GM23248 (cell line): ENCODE measurements at regions not wholly inside any gene's neighbourhood (a gene's known extent, or its start where the extent isn't known, plus 50 kb on each side); places are given as distances from the start of the nearest gene placed in this dataset.

Experiments used
- DNase-seq: peaks from one replicate; pipeline ENCODE4 v3.0.0-alpha.2; 2015
- H2AFZ ChIP-seq: fragments of 200-600 bp; sonication (generic); 2 replicates; pipeline ENCODE4 v1.6.1; 2016; ENCODE audit warnings: antibody characterized with exemption
- H3F3A ChIP-seq: fragments of 200-600 bp; sonication (generic); 2 replicates; pipeline ENCODE4 v1.6.1; 2016; ENCODE audit warnings: mild to moderate bottlenecking, antibody characterized with exemption, mixed run types; ENCODE audit not compliant: insufficient read depth
- H3K27ac ChIP-seq: fragments of 200-600 bp; sonication (generic); 2 replicates; pipeline ENCODE4 v1.5.1; 2016; ENCODE audit warnings: mild to moderate bottlenecking
- H3K27me3 ChIP-seq: fragments of 200-600 bp; sonication (generic); replicated peaks from 2 replicates; pipeline ENCODE4 v1.6.1; 2016; ENCODE audit warnings: mild to moderate bottlenecking; ENCODE audit not compliant: insufficient read depth
- H3K36me3 ChIP-seq: fragments of 200-600 bp; sonication (generic); 2 replicates; pipeline ENCODE4 v1.6.1; 2016; ENCODE audit warnings: low read depth, mild to moderate bottlenecking
- H3K4me1 ChIP-seq: fragments of 200-600 bp; sonication (generic); 2 replicates; pipeline ENCODE4 v1.6.1; 2016; ENCODE audit warnings: mild to moderate bottlenecking; ENCODE audit not compliant: insufficient read depth
- H3K4me2 ChIP-seq: fragments of 200-600 bp; sonication (generic); one replicate; pipeline ENCODE4 v1.6.1; 2016; ENCODE audit warnings: mild to moderate bottlenecking; ENCODE audit not compliant: unreplicated experiment
- H3K4me3 ChIP-seq: fragments of 200-600 bp; sonication (generic); 2 replicates; pipeline ENCODE4 v1.5.1; 2016; ENCODE audit warnings: mild to moderate bottlenecking
- H3K79me2 ChIP-seq: fragments of 200-600 bp; sonication (generic); 2 replicates; pipeline ENCODE4 v1.6.1; 2016; ENCODE audit warnings: mild to moderate bottlenecking; ENCODE audit not compliant: insufficient read depth
- H3K9ac ChIP-seq: fragments of 200-600 bp; sonication (generic); 2 replicates; pipeline ENCODE4 v1.6.1; 2016; ENCODE audit warnings: mild to moderate bottlenecking
- H3K9me2 ChIP-seq: fragments of 200-600 bp; sonication (generic); 2 replicates; pipeline ENCODE4 v1.6.1; 2016; ENCODE audit warnings: mixed run types, mild to moderate bottlenecking, moderate library complexity; ENCODE audit not compliant: insufficient read depth
- H3K9me3 ChIP-seq: fragments of 200-600 bp; sonication (generic); one replicate; pipeline ENCODE4 v1.6.1; 2017; ENCODE audit warnings: low read depth
- H4K20me1 ChIP-seq: fragments of 200-600 bp; sonication (generic); 2 replicates; pipeline ENCODE4 v1.6.0; 2016; ENCODE audit not compliant: insufficient read depth
- EZH2 ChIP-seq: fragments of 200-600 bp; sonication (generic); IDR thresholded peaks from 2 replicates; pipeline ENCODE4 v1.6.1; 2018; ENCODE audit warnings: antibody characterized with exemption, mild to moderate bottlenecking; ENCODE audit not compliant: insufficient read depth, poor library complexity, severe bottlenecking
- EZH2phosphoT487 ChIP-seq: fragments of 200-600 bp; sonication (generic); IDR thresholded peaks from 2 replicates; pipeline ENCODE4 v1.6.1; 2018; ENCODE audit warnings: antibody characterized with exemption, moderate library complexity, mild to moderate bottlenecking, low read depth; ENCODE audit not compliant: insufficient read depth
- WGBS, 2 experiments: methylation state at CpG; one replicate each; pipeline ENCODE4 v1.1.6; 2015 to 2017; ENCODE audit warnings: low lambda C conversion rate in 2 of 2, low coverage in 1 of 2; ENCODE audit errors: missing lambda C conversion rate in 2 of 2; 5-methylcytosine and 5-hydroxymethylcytosine counted together
- in situ Hi-C: fragments of 300-500 bp; cut with MboI; formaldehyde crosslinking; loops from 2 replicates; pipeline ENCODE4 v1.15.0; 2020

- no peaks in the 10 kb centered on the region for H3F3A ChIP-seq
- H3K9me2 ChIP-seq = no peaks in the 10 kb centered on the region
- H3K4me2 ChIP-seq = no peak overlapping the region
- 0 out of 2 replicates have a peak, but pooled peaks cover 5% of the 10 kb centered on the region for H3K79me2 ChIP-seq
- in situ Hi-C loops = no loop called here
- no peak overlapping the region for H3K4me3 ChIP-seq
- no peaks in the 10 kb centered on the region for H4K20me1 ChIP-seq
- 94 to 96% methylated on average over 6 of the region's 6 CpGs for WGBS, 2 experiments
- no peak for DNase-seq
- no peak overlapping the region for H2AFZ ChIP-seq
- H3K36me3 ChIP-seq = no peaks in the 10 kb centered on the region
- H3K27ac ChIP-seq = no peak overlapping the region
- no peaks in the 10 kb centered on the region for H3K27me3 ChIP-seq
- no peaks in the 10 kb centered on the region for H3K9me3 ChIP-seq
- no peak for TF ChIP-seq EZH2phosphoT487
- TF ChIP-seq EZH2 = no peak
- no peak overlapping the region for H3K9ac ChIP-seq
- no peaks in the 10 kb centered on the region for H3K4me1 ChIP-seq
Observed at GRCh38 chr4:3382251-3382650, 59.5 kb upstream of the HGFAC start.

GRCh38 chr4:3384391-3384770, 57.4 kb upstream of the HGFAC start:
- no peaks in the 10 kb centered on the region for H3K9me2 ChIP-seq
- H3K9me3 ChIP-seq = no peaks in the 10 kb centered on the region
- H3K79me2 ChIP-seq = no peaks in the 10 kb centered on the region
- WGBS, 2 experiments = 81 to 82% methylated on average over 7 of the region's 7 CpGs
- H3F3A ChIP-seq = no peaks in the 10 kb centered on the region; the same call in none of the 2 replicates
- in situ Hi-C loops = no loop called here
- no peak overlapping the region for H3K4me3 ChIP-seq
- H3K4me2 ChIP-seq = no peak overlapping the region
- no peak overlapping the region for H2AFZ ChIP-seq
- no peak overlapping the region for H3K9ac ChIP-seq
- no peak overlapping the region for H3K27ac ChIP-seq
- H3K36me3 ChIP-seq = no peaks in the 10 kb centered on the region
- H3K27me3 ChIP-seq = no peaks in the 10 kb centered on the region
- TF ChIP-seq EZH2 (no peak), EZH2phosphoT487 (no peak)
- no peak for DNase-seq
- H4K20me1 ChIP-seq = no peaks in the 10 kb centered on the region
- H3K4me1 ChIP-seq = peaks cover 16% of the 10 kb centered on the region

GRCh38 chr4:3384771-3385710, 56.7 kb upstream of the HGFAC start:
- H3F3A ChIP-seq = no peaks in the 10 kb centered on the region; the same call in none of the 2 replicates
- no peak overlapping the region for H3K9ac ChIP-seq
- TF ChIP-seq EZH2phosphoT487 (no peak), EZH2 (no peak)
- H3K79me2 ChIP-seq = no peaks in the 10 kb centered on the region
- no peaks in the 10 kb centered on the region for H4K20me1 ChIP-seq
- H3K27me3 ChIP-seq = no peaks in the 10 kb centered on the region
- H3K9me2 ChIP-seq = no peaks in the 10 kb centered on the region
- no peaks in the 10 kb centered on the region for H3K9me3 ChIP-seq
- no peak overlapping the region for H3K4me3 ChIP-seq
- no peak overlapping the region for H2AFZ ChIP-seq
- peaks cover 18% of the 10 kb centered on the region for H3K4me1 ChIP-seq
- no peak overlapping the region for H3K4me2 ChIP-seq
- no peak for DNase-seq
- WGBS, 2 experiments = 96% methylated on average over 35 of the region's 35 CpGs
- no peak overlapping the region for H3K27ac ChIP-seq
- no peaks in the 10 kb centered on the region for H3K36me3 ChIP-seq
- in situ Hi-C loops = no loop called here

GRCh38 chr4:3385711-3386420, 55.9 kb upstream of the HGFAC start:
- H3K36me3 ChIP-seq = no peaks in the 10 kb centered on the region
- H3K4me1 ChIP-seq = peaks cover 18% of the 10 kb centered on the region
- no peaks in the 10 kb centered on the region; the same call in none of the 2 replicates for H3F3A ChIP-seq
- H3K4me2 ChIP-seq = no peak overlapping the region
- H3K4me3 ChIP-seq = no peak overlapping the region
- H3K79me2 ChIP-seq = no peaks in the 10 kb centered on the region
- WGBS, 2 experiments = 95 to 98% methylated on average over 21 of the region's 21 CpGs
- H3K9ac ChIP-seq = no peak overlapping the region
- no peaks in the 10 kb centered on the region for H3K27me3 ChIP-seq
- no peak for DNase-seq
- in situ Hi-C loops = no loop called here
- no peak overlapping the region for H2AFZ ChIP-seq
- TF ChIP-seq EZH2 (no peak), EZH2phosphoT487 (no peak)
- no peaks in the 10 kb centered on the region for H3K9me2 ChIP-seq
- H3K9me3 ChIP-seq = no peaks in the 10 kb centered on the region
- no peak overlapping the region for H3K27ac ChIP-seq
- no peaks in the 10 kb centered on the region for H4K20me1 ChIP-seq
